PC-9 (cell line): ENCODE measurements at regions not wholly inside any gene's neighbourhood (a gene's known extent, or its start where the extent isn't known, plus 50 kb on each side); places are given as distances from the start of the nearest gene placed in this dataset.

Experiments
- BruUV-seq: library from RNA; stranded (reverse); fragments of 400-500 nt; replicated peaks from 2 replicates; lab custom pipeline; 2021; lab: Mats Ljungman, UMichigan
- CTCF ChIA-PET: fragments of 300-600 bp; sonication (Branson Sonifier 250); formaldehyde crosslinking; loops from one replicate; lab custom pipeline; 2022; ENCODE audit warnings: antibody characterized with exemption; lab: Charles Lee
- POLR2A ChIA-PET: fragments of 300-600 bp; sonication (Branson Sonifier 250); formaldehyde crosslinking; loops from one replicate; lab custom pipeline; 2022; ENCODE audit warnings: antibody characterized with exemption; ENCODE audit not compliant: unreplicated experiment; lab: Charles Lee
- DNase-seq, 2 experiments: peaks; one replicate each; pipeline versions ENCODE4 v3.0.0 to v3.0.0-alpha.2; 2015 to 2022; ENCODE audit warnings: mixed read lengths in 1 of 2
- H2AFZ ChIP-seq: fragments of 200-600 bp; sonication (generic); 2 replicates; pipeline ENCODE4 v1.8.1; 2017; ENCODE audit warnings: antibody characterized with exemption
- H3F3A ChIP-seq: fragments of 200-600 bp; sonication (generic); 2 replicates; pipeline ENCODE4 v1.8.1; 2017; ENCODE audit warnings: antibody characterized with exemption, mild to moderate bottlenecking, low read depth; ENCODE audit not compliant: insufficient read depth
- H3K27ac ChIP-seq: fragments of 200-600 bp; sonication (generic); 2 replicates; pipeline ENCODE4 v1.6.1; 2016; ENCODE audit warnings: mixed run types
- H3K27me3 ChIP-seq: fragments of 200-600 bp; sonication (generic); 2 replicates; pipeline ENCODE4 v1.6.1; 2016; ENCODE audit warnings: low read depth, mixed run types; ENCODE audit not compliant: insufficient read depth
- H3K36me3 ChIP-seq: fragments of 200-600 bp; sonication (generic); 2 replicates; pipeline ENCODE4 v1.6.1; 2016; ENCODE audit warnings: low read depth, mixed run types
- H3K4me1 ChIP-seq: fragments of 200-600 bp; sonication (generic); replicated peaks from 2 replicates; pipeline ENCODE4 v1.6.1; 2016; ENCODE audit warnings: mixed run types; ENCODE audit not compliant: insufficient read depth
- H3K4me2 ChIP-seq: fragments of 200-600 bp; sonication (generic); 2 replicates; pipeline ENCODE4 v1.6.1; 2017; ENCODE audit warnings: mixed run types
- H3K4me3 ChIP-seq: fragments of 200-600 bp; sonication (generic); 2 replicates; pipeline ENCODE4 v1.6.1; 2016; ENCODE audit warnings: mixed run types
- H3K79me2 ChIP-seq: fragments of 200-600 bp; sonication (generic); 2 replicates; pipeline ENCODE4 v1.6.1; 2017; ENCODE audit warnings: low read depth, mixed run types
- H3K9me2 ChIP-seq: fragments of 200-600 bp; sonication (generic); 2 replicates; pipeline ENCODE4 v1.8.1; 2017; ENCODE audit warnings: mild to moderate bottlenecking; ENCODE audit not compliant: insufficient read depth
- H3K9me3 ChIP-seq: fragments of 200-600 bp; sonication (generic); 2 replicates; pipeline ENCODE4 v1.8.1; 2016; ENCODE audit warnings: low read depth; ENCODE audit not compliant: insufficient read depth
- H4K20me1 ChIP-seq: fragments of 200-600 bp; sonication (generic); 2 replicates; pipeline ENCODE4 v1.8.1; 2017; ENCODE audit not compliant: insufficient read depth
- EZH2 ChIP-seq: fragments of 200-600 bp; sonication (generic); IDR thresholded peaks from 2 replicates; pipeline ENCODE4 v1.8.0; 2017; ENCODE audit warnings: antibody characterized with exemption, low read depth
- intact Hi-C: fragments of 100-400 bp; cut with micrococcal nuclease; formaldehyde crosslinking; loops from one replicate; pipeline ENCODE4 v1.10.0; 2022; ENCODE audit not compliant: unreplicated experiment
- TF ChIP-seq, protein P1 (sequence below): fragments of 200-600 bp; sonication (generic); conservative IDR thresholded peaks from 2 replicates; pipeline ENCODE4 v1.6.1; 2017; ENCODE audit warnings: mixed run types, antibody characterized with exemption, mild to moderate bottlenecking, moderate library complexity

DNA sequence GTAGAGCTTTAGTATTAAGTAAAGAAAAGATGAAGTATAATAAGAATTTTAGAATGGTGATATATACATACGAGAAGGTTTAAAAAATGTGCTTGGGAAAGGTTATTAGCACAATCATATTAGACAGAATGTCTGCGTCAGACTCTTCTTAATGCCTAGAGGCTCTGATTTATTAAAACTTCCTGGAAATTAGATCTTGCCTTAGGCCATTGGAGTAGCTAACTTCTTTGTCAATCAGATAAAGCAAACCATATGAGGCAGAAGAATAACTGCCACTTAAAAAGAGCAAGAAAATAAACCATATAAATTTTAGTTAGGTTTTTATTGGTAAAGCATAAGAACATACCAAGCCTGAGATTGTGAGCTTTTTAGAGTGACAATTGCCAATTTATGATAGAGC lies 309.1 kb downstream of the TLL1 start:
- BruUV-seq = no TSS peak
- intact Hi-C loops = no loop called here
- H3K4me2 ChIP-seq = no peak overlapping the region
- DNase-seq = no peak
- no peaks in the 10 kb centered on the region for H3K9me3 ChIP-seq
- TF ChIP-seq, protein P1, sequence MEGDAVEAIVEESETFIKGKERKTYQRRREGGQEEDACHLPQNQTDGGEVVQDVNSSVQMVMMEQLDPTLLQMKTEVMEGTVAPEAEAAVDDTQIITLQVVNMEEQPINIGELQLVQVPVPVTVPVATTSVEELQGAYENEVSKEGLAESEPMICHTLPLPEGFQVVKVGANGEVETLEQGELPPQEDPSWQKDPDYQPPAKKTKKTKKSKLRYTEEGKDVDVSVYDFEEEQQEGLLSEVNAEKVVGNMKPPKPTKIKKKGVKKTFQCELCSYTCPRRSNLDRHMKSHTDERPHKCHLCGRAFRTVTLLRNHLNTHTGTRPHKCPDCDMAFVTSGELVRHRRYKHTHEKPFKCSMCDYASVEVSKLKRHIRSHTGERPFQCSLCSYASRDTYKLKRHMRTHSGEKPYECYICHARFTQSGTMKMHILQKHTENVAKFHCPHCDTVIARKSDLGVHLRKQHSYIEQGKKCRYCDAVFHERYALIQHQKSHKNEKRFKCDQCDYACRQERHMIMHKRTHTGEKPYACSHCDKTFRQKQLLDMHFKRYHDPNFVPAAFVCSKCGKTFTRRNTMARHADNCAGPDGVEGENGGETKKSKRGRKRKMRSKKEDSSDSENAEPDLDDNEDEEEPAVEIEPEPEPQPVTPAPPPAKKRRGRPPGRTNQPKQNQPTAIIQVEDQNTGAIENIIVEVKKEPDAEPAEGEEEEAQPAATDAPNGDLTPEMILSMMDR = no peak
- no peak for TF ChIP-seq EZH2
- no peak overlapping the region for H3K4me3 ChIP-seq
- H3K9me2 ChIP-seq = no peaks in the 10 kb centered on the region
- POLR2A ChIA-PET = no interaction called here
- H3K27ac ChIP-seq = no peak overlapping the region
- no peaks in the 10 kb centered on the region for H3K27me3 ChIP-seq
- CTCF ChIA-PET = no interaction called here
- H3K4me1 ChIP-seq = no peaks in the 10 kb centered on the region
- H2AFZ ChIP-seq = no peak overlapping the region
- H3K36me3 ChIP-seq = no peaks in the 10 kb centered on the region
- no peaks in the 10 kb centered on the region for H4K20me1 ChIP-seq
- H3F3A ChIP-seq = no peaks in the 10 kb centered on the region
- H3K79me2 ChIP-seq = no peaks in the 10 kb centered on the region

DNA sequence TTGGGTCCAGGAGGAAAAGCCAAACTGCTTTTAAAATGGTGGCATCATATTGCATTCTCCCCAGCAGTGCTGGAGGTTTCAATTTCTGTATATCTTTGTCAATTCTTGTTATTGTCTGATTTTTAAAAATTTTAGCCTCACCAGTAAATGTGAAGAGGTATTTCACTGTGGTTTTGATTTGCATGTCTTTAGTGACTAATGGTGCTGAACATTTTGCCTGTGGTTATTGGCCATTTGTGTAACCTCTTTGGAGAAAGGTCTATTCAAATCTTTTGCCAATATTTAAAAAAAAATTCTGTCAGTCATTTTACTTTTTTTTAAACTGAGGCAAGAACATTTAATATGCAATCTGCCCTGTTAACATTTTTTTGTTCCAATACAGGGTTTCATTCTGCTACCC lies 322.1 kb downstream of the TLL1 start:
- Histone ChIP-seq H3K27me3 (no peaks in the 10 kb centered on the region), H3K9me2 (no peaks in the 10 kb centered on the region), H3K36me3 (no peaks in the 10 kb centered on the region), H3K4me1 (no peaks in the 10 kb centered on the region), H3K4me3 (no peak overlapping the region), H3K4me2 (no peak overlapping the region), H3K79me2 (no peaks in the 10 kb centered on the region), H3F3A (no peaks in the 10 kb centered on the region), H3K9me3 (no peaks in the 10 kb centered on the region), H3K27ac (no peak overlapping the region), H4K20me1 (no peaks in the 10 kb centered on the region), H2AFZ (no peak overlapping the region)
- POLR2A ChIA-PET = no interaction called here
- TF ChIP-seq, protein P1 = no peak
- TF ChIP-seq EZH2 = no peak
- CTCF ChIA-PET = no interaction called here
- DNase-seq = no peak
- BruUV-seq = no TSS peak
- intact Hi-C loops = no loop called here

GRCh38 chr4:166197166-166197565 lies 324.1 kb downstream of the TLL1 start:
- no peaks in the 10 kb centered on the region for H4K20me1 ChIP-seq
- POLR2A ChIA-PET = no interaction called here
- H3K4me3 ChIP-seq = no peak overlapping the region
- no peaks in the 10 kb centered on the region for H3F3A ChIP-seq
- no peaks in the 10 kb centered on the region for H3K9me3 ChIP-seq
- no TSS peak for BruUV-seq
- H3K27ac ChIP-seq = no peak overlapping the region
- intact Hi-C loops = no loop called here
- H3K27me3 ChIP-seq = no peaks in the 10 kb centered on the region
- H2AFZ ChIP-seq = no peak overlapping the region
- H3K9me2 ChIP-seq = no peaks in the 10 kb centered on the region
- H3K36me3 ChIP-seq = no peaks in the 10 kb centered on the region
- no peaks in the 10 kb centered on the region for H3K4me1 ChIP-seq
- CTCF ChIA-PET = no interaction called here
- no peak for DNase-seq
- TF ChIP-seq, protein P1 = no peak
- no peak for TF ChIP-seq EZH2
- H3K4me2 ChIP-seq = no peak overlapping the region
- no peaks in the 10 kb centered on the region for H3K79me2 ChIP-seq
